ENCODE measurements at regions not wholly inside any gene's neighbourhood (a gene's known extent, or its start where the extent isn't known, plus 50 kb on each side); places are given as distances from the start of the nearest gene placed in this dataset.
"Not testable (repeated sequence)": the region's sequence is repeated elsewhere in the genome, so short reads cannot be mapped to it uniquely, and the experiment has no call there.

GRCh38 chr1:242653772-242654171 is 129.3 kb upstream of the PLD5 start:
- H3K18ac ChIP-seq (ENCODE audit: extremely low read depth, low read length); H3K79me1 ChIP-seq (ENCODE audit: low read depth, low read length); H4K8ac ChIP-seq (ENCODE audit: extremely low read depth, insufficient read depth, low read length); H2BK5ac ChIP-seq (ENCODE audit: low read depth, low read length); H2BK15ac ChIP-seq (ENCODE audit: low read length); H4K20me1 ChIP-seq (replicated peaks in 1 of 2; ENCODE audit: control insufficient read depth in 1 of 2, insufficient read depth in 2 of 2, low read length in 2 of 2); H4K5ac ChIP-seq (ENCODE audit: insufficient read length, low read depth, low read length); H3K27ac ChIP-seq (ENCODE audit: low read depth, low read length); H2BK12ac ChIP-seq (ENCODE audit: low read depth, low read length); H2BK20ac ChIP-seq (ENCODE audit: low read length); H3K23me2 ChIP-seq (ENCODE audit: low read depth, low read length); H3K36me3 ChIP-seq (ENCODE audit: control insufficient read depth in 2 of 4, insufficient read depth in 4 of 4, low read length in 3 of 4); H2AK5ac ChIP-seq (ENCODE audit: low read depth, low read length); H4K91ac ChIP-seq (replicated peaks; ENCODE audit: insufficient read length, low read length); H3K9ac ChIP-seq (replicated peaks in 1 of 4; ENCODE audit: extremely low read depth in 1 of 4, low read depth in 3 of 4, low read length in 3 of 4); H3K4ac ChIP-seq (replicated peaks; ENCODE audit: insufficient read length, low read depth, low read length); H3K4me1 ChIP-seq (replicated peaks in 1 of 4; ENCODE audit: control insufficient read depth in 3 of 4, insufficient read depth in 4 of 4, low read length in 3 of 4); H2BK120ac ChIP-seq (replicated peaks; ENCODE audit: low read depth, low read length); POLR2A ChIA-PET (ENCODE audit: partially characterized antibody); H2AFZ ChIP-seq (ENCODE audit: low read length); H3K9me3 ChIP-seq (ENCODE audit: insufficient read depth in 2 of 2, low read depth in 1 of 2, low read length in 1 of 2); DNase-seq (ENCODE audit: low read depth in 1 of 2, low spot score in 2 of 2); H3K4me3 ChIP-seq (ENCODE audit: extremely low read depth in 1 of 4, insufficient read depth in 2 of 4, low read depth in 3 of 4, low read length in 4 of 4); FAIRE-seq; H3K56ac ChIP-seq (replicated peaks; ENCODE audit: insufficient read length, low read depth, low read length); H3K14ac ChIP-seq (ENCODE audit: insufficient read length); H3K27me3 ChIP-seq (replicated peaks in 1 of 4; ENCODE audit: control insufficient read depth in 3 of 4, extremely low read depth in 1 of 4, insufficient read depth in 3 of 4, low read length in 3 of 4); H3K23ac ChIP-seq (ENCODE audit: insufficient read length); H3K4me2 ChIP-seq (ENCODE audit: insufficient read depth in 1 of 2, low read depth in 2 of 2, low read length in 2 of 2); H3K79me2 ChIP-seq (ENCODE audit: control insufficient read depth in 1 of 2, insufficient read depth in 2 of 2, low read length in 2 of 2): not testable (repeated sequence)
- CTCF ChIA-PET (ENCODE audit: partially characterized antibody), result interaction anchor here (3.8 kb wide), 1 partner anchor 13 kb away, joined by 40 read pairs; no protein-coding TSS in a partner anchor
